HG03103 (cell line): ENCODE measurements at regions not wholly inside any gene's neighbourhood (a gene's known extent, or its start where the extent isn't known, plus 50 kb on each side); places are given as distances from the start of the nearest gene placed in this dataset.
"Not testable (repeated sequence)": the region's sequence is repeated elsewhere in the genome, so short reads cannot be mapped to it uniquely, and the experiment has no call there.

Experiments used
- ATAC-seq: cut with Tn5 transposase; IDR thresholded peaks from one replicate; pipeline ENCODE4 v1.9.1; 2021; ENCODE audit warnings: low read depth; ENCODE audit not compliant: unreplicated experiment

GRCh38 chr2:7363906-7364305, 446.7 kb downstream of the RNF144A start:
- ATAC-seq, result no peak

GRCh38 chr2:7368211-7368610, 451.0 kb downstream of the RNF144A start:
- no peak for ATAC-seq

GRCh38 chr2:7373156-7373555, 455.9 kb downstream of the RNF144A start:
- no peak for ATAC-seq

GRCh38 chr2:7375901-7376300, 458.7 kb downstream of the RNF144A start:
- ATAC-seq, result no peak

- ATAC-seq, result no peak
Measured at GRCh38 chr2:7377916-7378569, 460.8 kb downstream of the RNF144A start.

GRCh38 chr2:7378591-7378990, 461.4 kb downstream of the RNF144A start:
- no peak for ATAC-seq

GRCh38 chr2:7379799-7380198, 462.6 kb downstream of the RNF144A start:
- no peak for ATAC-seq

- ATAC-seq, result no peak
Measured at GRCh38 chr2:7384773-7385349, 467.6 kb downstream of the RNF144A start.

- not testable (repeated sequence) for ATAC-seq
Measured at GRCh38 chr2:7390311-7390710, 473.1 kb downstream of the RNF144A start.

- ATAC-seq, result no peak
Measured at GRCh38 chr2:7392076-7392787, 475.0 kb downstream of the RNF144A start.

GRCh38 chr2:7394195-7394594, 477.0 kb downstream of the RNF144A start:
- no peak for ATAC-seq

GRCh38 chr2:7400628-7401027, 483.4 kb downstream of the RNF144A start:
- ATAC-seq, result no peak

GRCh38 chr2:7403092-7403775, 486.0 kb downstream of the RNF144A start:
- ATAC-seq, result no peak

- ATAC-seq, result no peak
Measured at GRCh38 chr2:7405861-7406715, 488.9 kb downstream of the RNF144A start.

GRCh38 chr2:7407001-7407400, 489.8 kb downstream of the RNF144A start:
- ATAC-seq, result no peak

- ATAC-seq, result no peak
Measured at GRCh38 chr2:7407906-7408680, 490.9 kb downstream of the RNF144A start.

- no peak for ATAC-seq
Measured at GRCh38 chr2:7411691-7412090, 494.5 kb downstream of the RNF144A start.

- no peak for ATAC-seq
Measured at GRCh38 chr2:7417845-7418742, 500.9 kb downstream of the RNF144A start.

- ATAC-seq, result no peak
Measured at GRCh38 chr2:7419186-7419585, 502.0 kb downstream of the RNF144A start.
